ENCODE measurements at regions not wholly inside any gene's neighbourhood (a gene's known extent, or its start where the extent isn't known, plus 50 kb on each side); places are given as distances from the start of the nearest gene placed in this dataset.

GRCh38 chr14:53596853-53597525 is 359.6 kb downstream of the BMP4 start:
- no peak for TF ChIP-seq CTCF (optimal IDR thresholded peaks at IDR 0.05 in 1 of 3, IDR thresholded peaks at IDR 0.05 in 1 of 3, conservative IDR thresholded peaks at IDR 0.05 in 1 of 3; ENCODE audit: extremely low read depth in 1 of 3, insufficient read depth in 2 of 3, low read length in 3 of 3)
- no peak for TF ChIP-seq EZH2 (IDR thresholded peaks at IDR 0.05; ENCODE audit: low read length)

Measured in keratinocyte (primary cell).